ENCODE measurements at regions not wholly inside any gene's neighbourhood (a gene's known extent, or its start where the extent isn't known, plus 50 kb on each side); places are given as distances from the start of the nearest gene placed in this dataset.

GRCh38 chr2:5955921-5956320 lies 263.7 kb downstream of the SOX11 start:
- TF ChIP-seq POLR2A (IDR thresholded peaks at IDR 0.05; ENCODE audit: extremely low read depth, insufficient read length): no peak
- no peak for TF ChIP-seq CTCF (IDR thresholded peaks at IDR 0.05; ENCODE audit: low read depth, low read length)
